Nephron progenitor cell (in vitro differentiated cells): ENCODE measurements at regions not wholly inside any gene's neighbourhood (a gene's known extent, or its start where the extent isn't known, plus 50 kb on each side); places are given as distances from the start of the nearest gene placed in this dataset.
"Not testable (repeated sequence)": the region's sequence is repeated elsewhere in the genome, so short reads cannot be mapped to it uniquely, and the experiment has no call there.

Source experiments
- DNase-seq: peaks from one replicate; pipeline ENCODE4 v3.0.0; 2021
- H3K27ac Mint-ChIP-seq: 2 replicates; pipeline ENCODE4 v1.8.0; 2021; ENCODE audit warnings: mild to moderate bottlenecking, moderate library complexity, mixed read lengths
- H3K27me3 Mint-ChIP-seq: 2 replicates; pipeline ENCODE4 v1.8.0; 2021; ENCODE audit warnings: mild to moderate bottlenecking, low read depth, mixed read lengths; ENCODE audit not compliant: poor library complexity
- H3K36me3 Mint-ChIP-seq: 2 replicates; pipeline ENCODE4 v1.8.0; 2021; ENCODE audit warnings: low read depth, mixed read lengths
- H3K4me1 Mint-ChIP-seq: 2 replicates; pipeline ENCODE4 v1.8.0; 2021; ENCODE audit warnings: mixed read lengths
- H3K4me3 Mint-ChIP-seq: 2 replicates; pipeline ENCODE4 v1.8.0; 2021; ENCODE audit warnings: mild to moderate bottlenecking, moderate library complexity, mixed read lengths
- H3K9me3 Mint-ChIP-seq: 2 replicates; pipeline ENCODE4 v1.8.0; 2021; ENCODE audit warnings: mild to moderate bottlenecking, moderate library complexity, mixed read lengths
- TF ChIP-seq, protein P1 (sequence below): fragments of 200-600 bp; sonication (generic); IDR thresholded peaks from 2 replicates; pipeline ENCODE4 v1.5.0; 2021; ENCODE audit warnings: antibody characterized with exemption

GRCh38 chr6:74408844-74409243 is 712.8 kb downstream of the CD109 start:
- Mint-ChIP-seq H3K27ac (no peak overlapping the region), H3K9me3 (peaks cover 5% of the 10 kb centered on the region), H3K4me3 (no peak overlapping the region), H3K4me1 (no peaks in the 10 kb centered on the region), H3K27me3 (peaks cover 2% of the 10 kb centered on the region), H3K36me3 (no peaks in the 10 kb centered on the region)
- no peak for DNase-seq
- TF ChIP-seq, protein P1, sequence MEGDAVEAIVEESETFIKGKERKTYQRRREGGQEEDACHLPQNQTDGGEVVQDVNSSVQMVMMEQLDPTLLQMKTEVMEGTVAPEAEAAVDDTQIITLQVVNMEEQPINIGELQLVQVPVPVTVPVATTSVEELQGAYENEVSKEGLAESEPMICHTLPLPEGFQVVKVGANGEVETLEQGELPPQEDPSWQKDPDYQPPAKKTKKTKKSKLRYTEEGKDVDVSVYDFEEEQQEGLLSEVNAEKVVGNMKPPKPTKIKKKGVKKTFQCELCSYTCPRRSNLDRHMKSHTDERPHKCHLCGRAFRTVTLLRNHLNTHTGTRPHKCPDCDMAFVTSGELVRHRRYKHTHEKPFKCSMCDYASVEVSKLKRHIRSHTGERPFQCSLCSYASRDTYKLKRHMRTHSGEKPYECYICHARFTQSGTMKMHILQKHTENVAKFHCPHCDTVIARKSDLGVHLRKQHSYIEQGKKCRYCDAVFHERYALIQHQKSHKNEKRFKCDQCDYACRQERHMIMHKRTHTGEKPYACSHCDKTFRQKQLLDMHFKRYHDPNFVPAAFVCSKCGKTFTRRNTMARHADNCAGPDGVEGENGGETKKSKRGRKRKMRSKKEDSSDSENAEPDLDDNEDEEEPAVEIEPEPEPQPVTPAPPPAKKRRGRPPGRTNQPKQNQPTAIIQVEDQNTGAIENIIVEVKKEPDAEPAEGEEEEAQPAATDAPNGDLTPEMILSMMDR = no peak

GRCh38 chr6:74404366-74404765 is 708.4 kb downstream of the CD109 start:
- Mint-ChIP-seq H3K4me3 (no peak overlapping the region), H3K27ac (no peak overlapping the region), H3K36me3 (no peaks in the 10 kb centered on the region), H3K27me3 (peaks cover 2% of the 10 kb centered on the region), H3K9me3 (peaks cover 5% of the 10 kb centered on the region), H3K4me1 (no peaks in the 10 kb centered on the region)
- TF ChIP-seq, protein P1 = no peak
- DNase-seq = no peak

GRCh38 chr6:74402781-74403180 is 706.8 kb downstream of the CD109 start:
- Mint-ChIP-seq H3K27ac (no peak overlapping the region), H3K27me3 (peaks cover 2% of the 10 kb centered on the region), H3K4me3 (no peak overlapping the region), H3K4me1 (no peaks in the 10 kb centered on the region), H3K36me3 (no peaks in the 10 kb centered on the region), H3K9me3 (peaks cover 5% of the 10 kb centered on the region)
- TF ChIP-seq, protein P1 = no peak
- DNase-seq = no peak

DNA sequence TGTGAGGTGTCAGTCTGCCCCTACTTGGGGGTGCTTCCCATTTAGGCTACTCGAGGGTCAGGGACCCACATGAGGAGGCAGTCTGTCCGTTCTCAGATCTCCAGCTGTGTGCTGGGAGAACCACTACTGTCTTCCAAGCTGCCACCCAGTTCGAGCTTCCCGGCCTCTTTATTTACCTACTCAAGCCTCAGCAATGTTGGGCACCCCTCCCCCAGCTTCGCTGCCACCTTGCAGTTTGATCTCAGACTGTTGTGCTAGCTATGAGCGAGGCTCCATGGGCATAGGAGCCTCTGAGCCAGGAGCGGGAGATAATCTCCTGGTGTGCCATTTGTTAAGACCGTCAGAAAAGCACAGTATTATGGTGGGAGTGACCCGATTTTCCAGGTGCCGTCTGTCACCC is 682.4 kb downstream of the CD109 start:
- H3K27me3 Mint-ChIP-seq, H3K27ac Mint-ChIP-seq, DNase-seq, H3K9me3 Mint-ChIP-seq, H3K36me3 Mint-ChIP-seq, H3K4me1 Mint-ChIP-seq, H3K4me3 Mint-ChIP-seq: not testable (repeated sequence)

DNA sequence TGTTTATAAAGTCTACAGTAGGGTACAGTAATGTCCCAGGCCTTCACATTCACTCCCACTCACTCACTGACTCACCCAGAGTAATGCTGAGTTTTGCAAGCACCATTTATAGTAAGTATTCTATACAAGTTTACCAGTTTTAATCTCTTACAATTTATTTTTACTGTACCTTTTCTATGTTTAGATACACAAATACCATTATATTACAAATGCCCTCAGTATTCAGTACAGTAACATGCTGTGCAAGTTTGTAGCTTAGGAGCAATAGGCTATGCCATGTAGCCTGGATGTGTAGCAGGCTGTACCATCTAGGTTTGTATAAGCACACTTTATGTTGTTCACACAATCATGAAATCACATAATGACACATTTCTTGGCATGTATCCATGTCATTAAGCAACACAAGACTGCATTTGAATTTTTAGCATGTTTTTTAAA is 673.6 kb downstream of the CD109 start:
- no peaks in the 10 kb centered on the region for H3K9me3 Mint-ChIP-seq
- TF ChIP-seq, protein P1 = no peak
- DNase-seq = no peak
- H3K27ac Mint-ChIP-seq = no peak overlapping the region
- H3K4me3 Mint-ChIP-seq = no peak overlapping the region
- H3K36me3 Mint-ChIP-seq = no peaks in the 10 kb centered on the region
- H3K4me1 Mint-ChIP-seq = no peaks in the 10 kb centered on the region
- no peaks in the 10 kb centered on the region for H3K27me3 Mint-ChIP-seq

DNA sequence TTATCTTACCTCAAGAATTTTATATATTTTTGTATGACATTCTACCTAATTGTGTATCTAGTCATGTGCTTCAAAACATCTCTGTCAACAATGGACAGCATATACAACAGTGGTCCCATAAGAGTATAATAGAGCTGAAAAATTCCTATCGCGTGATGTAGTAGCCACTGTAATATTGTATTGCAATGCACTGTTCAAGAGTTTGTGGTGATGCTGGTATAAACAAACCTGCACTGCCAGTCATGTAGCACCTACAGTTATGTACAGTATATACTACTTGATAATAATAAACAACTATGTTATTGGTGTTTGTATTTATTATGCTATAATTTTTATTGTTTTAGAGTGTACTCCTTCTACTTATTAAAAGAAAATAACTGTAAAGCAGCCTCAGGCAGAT is 672.7 kb downstream of the CD109 start:
- no peaks in the 10 kb centered on the region for H3K27me3 Mint-ChIP-seq
- no peaks in the 10 kb centered on the region for H3K4me1 Mint-ChIP-seq
- DNase-seq = no peak
- no peak overlapping the region for H3K27ac Mint-ChIP-seq
- H3K9me3 Mint-ChIP-seq = no peaks in the 10 kb centered on the region
- no peak overlapping the region for H3K4me3 Mint-ChIP-seq
- TF ChIP-seq, protein P1 = no peak
- H3K36me3 Mint-ChIP-seq = no peaks in the 10 kb centered on the region
